GM12878 (cell line): ENCODE measurements at regions not wholly inside any gene's neighbourhood (a gene's known extent, or its start where the extent isn't known, plus 50 kb on each side); places are given as distances from the start of the nearest gene placed in this dataset.

ENCODE experiments used
- ATAC-seq: fragments of 200-7000 bp; cut with Tn5 transposase; 3 replicates; pipeline ENCODE4 v1.9.1; 2020; ENCODE audit warnings: mild to moderate bottlenecking, moderate library complexity
- BruUV-seq: library from RNA; stranded (reverse); fragments of 400-500 nt; replicated peaks from 2 replicates; lab custom pipeline; 2021; lab: Mats Ljungman, UMichigan
- CTCF ChIA-PET: fragments of 300-600 bp; sonication (Branson Sonifier 250); formaldehyde crosslinking; extraction: SDS; loops from one replicate; lab custom pipeline; 2021; ENCODE audit warnings: inconsistent platforms; lab: Yijun Ruan, JAX
- POLR2A ChIA-PET: fragments of 350-600 bp; formaldehyde crosslinking; extraction: SDS; loops from one replicate; lab custom pipeline; 2021; ENCODE audit warnings: inconsistent platforms; lab: Charles Lee
- RAD21 ChIA-PET: fragments of 300-600 bp; sonication (Branson Sonifier 250); formaldehyde crosslinking; loops from one replicate; lab custom pipeline; 2023; ENCODE audit warnings: antibody characterized with exemption; ENCODE audit not compliant: unreplicated experiment; lab: Charles Lee
- SMC1A ChIA-PET: fragments of 300-600 bp; sonication (Branson Sonifier 250); formaldehyde crosslinking; loops from one replicate; lab custom pipeline; 2023; ENCODE audit not compliant: unreplicated experiment, uncharacterized antibody; lab: Charles Lee
- DNase-seq: peaks from one replicate; pipeline ENCODE4 v3.0.0-alpha.2; 2011; ENCODE audit warnings: low read depth, low spot score
- FAIRE-seq: peaks from 3 replicates; lab custom pipeline; 2011; peaks lifted over from hg19 to GRCh38; lab: Jason Lieb, UNC
- H2AFZ ChIP-seq: 2 replicates; pipeline ENCODE4 v1.6.0; 2011; ENCODE audit warnings: low read depth, low read length, control low read depth; ENCODE audit not compliant: control insufficient read depth
- H3K27ac ChIP-seq: 2 replicates; pipeline ENCODE4 v1.5.1; 2011; ENCODE audit warnings: control low read depth; ENCODE audit not compliant: control insufficient read depth, insufficient read depth
- H3K27me3 ChIP-seq, 2 experiments: replicated peaks in 1 of 2; 2 replicates each; pipeline versions ENCODE4 v1.6.0 to v1.6.1; 2011; ENCODE audit warnings: low read length in 1 of 2; ENCODE audit not compliant: control insufficient read depth in 2 of 2, insufficient read depth in 2 of 2
- H3K36me3 ChIP-seq, 2 experiments: 2 replicates each; pipeline ENCODE4 v1.5.1; 2011; ENCODE audit warnings: low read length in 1 of 2; ENCODE audit not compliant: control insufficient read depth in 2 of 2, insufficient read depth in 2 of 2
- H3K4me1 ChIP-seq: 2 replicates; pipeline ENCODE4 v1.6.1; 2011; ENCODE audit warnings: mild to moderate bottlenecking, low read length, moderate library complexity, mixed read lengths; ENCODE audit not compliant: control insufficient read depth, insufficient read depth
- H3K4me2 ChIP-seq: 2 replicates; pipeline ENCODE4 v1.6.0; 2011; ENCODE audit warnings: control low read depth; ENCODE audit not compliant: control insufficient read depth, insufficient read depth
- H3K4me3 ChIP-seq: fragments of 200-600 bp; sonication (generic); 2 replicates; pipeline ENCODE4 v1.5.1; 2016
- H3K79me2 ChIP-seq: 2 replicates; pipeline ENCODE4 v1.6.0; 2011; ENCODE audit warnings: low read length; ENCODE audit not compliant: control insufficient read depth, insufficient read depth
- H3K9ac ChIP-seq: 2 replicates; pipeline ENCODE4 v1.8.0; 2011; ENCODE audit warnings: low read length, control low read depth, mixed read lengths; ENCODE audit not compliant: control insufficient read depth, insufficient read depth
- H3K9me3 ChIP-seq: replicated peaks from 3 replicates; pipeline ENCODE4 v1.5.1; 2011; ENCODE audit warnings: mild to moderate bottlenecking, low read length; ENCODE audit not compliant: control insufficient read depth, insufficient read depth
- H4K20me1 ChIP-seq: 2 replicates; pipeline ENCODE4 v1.6.0; 2011; ENCODE audit not compliant: control insufficient read depth, insufficient read depth
- BHLHE40 ChIP-seq, 2 experiments: fragments of 450-650 bp in 1 of 2; IDR thresholded peaks; 2 replicates each; pipeline ENCODE4 v1.6.1; 2011 to 2017; ENCODE audit warnings: low read depth in 2 of 2, borderline replicate concordance in 1 of 2, improper control_type of control experiment in 1 of 2, low read length in 1 of 2, mild to moderate bottlenecking in 1 of 2
- DPF2 ChIP-seq: fragments of 450-650 bp; IDR thresholded peaks from 2 replicates; pipeline ENCODE4 v1.6.1; 2017; ENCODE audit warnings: mild to moderate bottlenecking
- FOXK2 ChIP-seq: fragments of 450-650 bp; IDR thresholded peaks from 2 replicates; pipeline ENCODE4 v1.6.1; 2017; ENCODE audit warnings: mild to moderate bottlenecking, moderate library complexity
- HCFC1 ChIP-seq: fragments of 150-350 bp; IDR thresholded peaks from 2 replicates; pipeline ENCODE4 v1.6.1; 2014; ENCODE audit warnings: low read length
- IKZF2 ChIP-seq, 2 experiments: fragments of 450-650 bp; IDR thresholded peaks; 2 replicates each; pipeline ENCODE4 v1.6.1; 2017; ENCODE audit warnings: mild to moderate bottlenecking in 2 of 2, moderate library complexity in 2 of 2
- KDM1A ChIP-seq: fragments of 200-600 bp; sonication (generic); IDR thresholded peaks from 2 replicates; pipeline ENCODE4 v1.6.1; 2016; ENCODE audit warnings: borderline replicate concordance
- POLR2AphosphoS2 ChIP-seq: IDR thresholded peaks from 2 replicates; pipeline ENCODE4 v1.6.1; 2011; ENCODE audit warnings: low read depth, mild to moderate bottlenecking, low read length, improper control_type of control experiment, moderate library complexity
- RUNX3 ChIP-seq: IDR thresholded peaks from 2 replicates; pipeline ENCODE4 v1.6.1; 2012; ENCODE audit warnings: low read length, inconsistent platforms
- ZNF592 ChIP-seq: fragments of 450-650 bp; IDR thresholded peaks from 2 replicates; pipeline ENCODE4 v1.6.1; 2017; ENCODE audit warnings: mild to moderate bottlenecking, moderate library complexity
- ZZZ3 ChIP-seq: IDR thresholded peaks from 2 replicates; pipeline ENCODE4 v1.6.1; 2011; ENCODE audit warnings: low read depth; ENCODE audit not compliant: control insufficient read depth, insufficient read length
- WGBS: methylation state at CpG from one replicate; pipeline ENCODE4 v1.1.6; 2016; ENCODE audit warnings: low lambda C conversion rate; ENCODE audit not compliant: insufficient replicate concordance, insufficient coverage; ENCODE audit errors: missing lambda C conversion rate; 5-methylcytosine and 5-hydroxymethylcytosine counted together
- in situ Hi-C: fragments of 300-500 bp; cut with MboI; formaldehyde crosslinking; loops from 9 replicates; pipeline ENCODE4 v1.14.3; 2018; ENCODE audit warnings: mixed read lengths
- intact Hi-C: fragments of 100-400 bp; cut with micrococcal nuclease; formaldehyde crosslinking; loops from one replicate; pipeline ENCODE4 v1.14.2; 2022; ENCODE audit not compliant: unreplicated experiment
- TF ChIP-seq, protein P1 (sequence below): fragments of 450-650 bp; IDR thresholded peaks from 2 replicates; pipeline ENCODE4 v1.6.1; 2017; ENCODE audit warnings: low read depth, mild to moderate bottlenecking, moderate library complexity

DNA sequence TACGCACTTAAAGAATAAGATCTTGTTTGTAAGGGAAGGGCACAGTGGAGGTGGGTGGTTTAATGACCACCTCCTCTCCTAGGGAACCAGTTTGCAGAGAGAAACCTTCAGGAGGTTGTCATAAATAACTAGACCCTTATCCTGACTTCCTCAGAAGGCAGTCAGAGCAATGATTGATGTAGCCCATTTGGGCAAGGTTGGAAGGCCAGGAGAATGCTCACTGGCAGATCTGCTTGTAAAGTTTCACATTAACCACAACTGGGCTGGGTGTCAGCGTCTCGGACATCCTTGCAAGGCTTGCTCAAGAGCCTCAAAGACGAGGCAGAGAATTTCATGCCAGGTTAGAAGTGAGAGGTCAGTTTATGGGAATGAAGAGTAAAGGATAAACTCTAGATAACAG, 87.6 kb upstream of the TRABD2B start:
- intact Hi-C loops = no loop called here
- Histone ChIP-seq H3K9ac (no peak overlapping the region), H3K4me1 (no peaks in the 10 kb centered on the region)

More for the DNA sequence above, 87.6 kb upstream of the TRABD2B start:
- FAIRE-seq = no peak
- ChIA-PET CTCF (no interaction called here), RAD21 (no interaction called here), SMC1A (interaction anchor here (1.6 kb wide), 1 partner anchor 9 kb away, joined by 3 read pairs; no protein-coding TSS in a partner anchor), POLR2A (no interaction called here)
- no TSS peak for BruUV-seq
- Histone ChIP-seq H3K9me3 (no peaks in the 10 kb centered on the region), H3K27ac (no peak overlapping the region), H3K36me3 (no peaks in the 10 kb centered on the region), H3K4me3 (no peak overlapping the region), H3K4me2 (no peak overlapping the region), H3K27me3 (no peaks in the 10 kb centered on the region), H3K79me2 (no peaks in the 10 kb centered on the region), H2AFZ (no peak overlapping the region), H4K20me1 (no peaks in the 10 kb centered on the region)
- in situ Hi-C loops = no loop called here
- TF ChIP-seq ZZZ3 = no peak
- TF ChIP-seq FOXK2 = no peak
- no peak for TF ChIP-seq POLR2AphosphoS2
- TF ChIP-seq RUNX3 = no peak
- no peak for TF ChIP-seq BHLHE40 (IDR thresholded peaks at IDR 0.05; ENCODE audit: borderline replicate concordance in 1 of 2, low read depth in 2 of 2, low read length in 1 of 2)
- TF ChIP-seq DPF2 = no peak
- TF ChIP-seq, protein P1, sequence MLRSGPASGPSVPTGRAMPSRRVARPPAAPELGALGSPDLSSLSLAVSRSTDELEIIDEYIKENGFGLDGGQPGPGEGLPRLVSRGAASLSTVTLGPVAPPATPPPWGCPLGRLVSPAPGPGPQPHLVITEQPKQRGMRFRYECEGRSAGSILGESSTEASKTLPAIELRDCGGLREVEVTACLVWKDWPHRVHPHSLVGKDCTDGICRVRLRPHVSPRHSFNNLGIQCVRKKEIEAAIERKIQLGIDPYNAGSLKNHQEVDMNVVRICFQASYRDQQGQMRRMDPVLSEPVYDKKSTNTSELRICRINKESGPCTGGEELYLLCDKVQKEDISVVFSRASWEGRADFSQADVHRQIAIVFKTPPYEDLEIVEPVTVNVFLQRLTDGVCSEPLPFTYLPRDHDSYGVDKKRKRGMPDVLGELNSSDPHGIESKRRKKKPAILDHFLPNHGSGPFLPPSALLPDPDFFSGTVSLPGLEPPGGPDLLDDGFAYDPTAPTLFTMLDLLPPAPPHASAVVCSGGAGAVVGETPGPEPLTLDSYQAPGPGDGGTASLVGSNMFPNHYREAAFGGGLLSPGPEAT = no peak
- no peak for TF ChIP-seq HCFC1
- no peak for TF ChIP-seq ZNF592
- TF ChIP-seq IKZF2 (IDR thresholded peaks at IDR 0.05) = no peak
- TF ChIP-seq KDM1A = no peak
- 0% methylated on average over 4 of the region's 4 CpGs for WGBS
- no peak for DNase-seq
- no peak for ATAC-seq
